ENCODE measurements at regions not wholly inside any gene's neighbourhood (a gene's known extent, or its start where the extent isn't known, plus 50 kb on each side); places are given as distances from the start of the nearest gene placed in this dataset.
"Not testable (repeated sequence)": the region's sequence is repeated elsewhere in the genome, so short reads cannot be mapped to it uniquely, and the experiment has no call there.

DNA sequence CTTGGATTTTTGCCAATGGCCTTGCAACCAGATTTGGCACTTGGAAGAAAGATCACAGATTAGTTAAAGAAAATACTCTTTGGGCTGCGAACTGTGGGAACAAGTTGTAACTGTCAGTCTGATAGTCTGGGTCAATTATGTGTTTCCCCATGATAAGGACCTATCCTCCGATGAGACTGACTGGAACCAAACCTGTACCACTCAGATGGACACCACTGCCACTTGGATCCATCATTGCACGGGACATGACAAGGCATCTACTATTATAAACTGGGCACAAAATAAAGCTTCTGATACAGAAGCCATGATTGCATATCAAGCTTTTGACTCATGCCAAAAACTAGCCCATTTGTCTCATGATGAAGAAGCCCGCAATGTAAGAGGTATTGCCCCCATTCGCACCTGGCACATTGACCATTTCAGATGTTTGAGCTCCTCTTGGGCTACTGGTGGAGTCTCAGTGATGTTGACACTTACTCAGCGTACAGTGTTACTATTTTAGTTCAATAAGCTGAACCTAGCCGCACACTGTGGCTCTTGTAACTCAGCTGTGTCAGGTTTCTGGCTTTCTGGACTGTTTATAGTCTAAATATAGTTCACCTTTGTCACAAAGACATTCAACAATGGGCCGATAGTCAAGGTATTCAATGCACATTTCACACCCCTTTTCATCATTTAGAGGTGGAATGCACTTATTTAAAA lies 179.8 kb upstream of the RBBP8 start:
- no peak for DNase-seq

DNA sequence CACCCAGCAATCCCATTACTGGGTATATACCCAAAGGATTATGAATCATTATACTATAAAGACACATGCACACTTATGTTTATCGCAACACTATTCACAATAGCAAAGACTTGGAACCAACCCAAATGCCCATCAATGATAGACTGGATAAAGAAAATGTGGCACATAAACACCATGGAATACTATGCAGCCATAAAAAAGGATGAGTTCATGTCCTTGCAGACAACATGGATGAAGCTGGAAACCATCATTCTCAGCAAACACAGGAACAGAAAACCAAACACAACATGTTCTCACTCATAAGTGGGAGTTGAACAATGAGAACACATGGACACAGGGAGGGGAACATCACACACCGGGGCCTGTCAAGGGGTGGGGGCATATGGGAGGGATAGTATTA lies 169.1 kb upstream of the RBBP8 start:
- not testable (repeated sequence) for DNase-seq

- DNase-seq: no peak
These were observed 167.2 kb upstream of the RBBP8 start for GRCh38 chr18:22765896-22766295.

- DNase-seq: no peak
These were observed 165.5 kb upstream of the RBBP8 start for GRCh38 chr18:22767653-22768052.

DNA sequence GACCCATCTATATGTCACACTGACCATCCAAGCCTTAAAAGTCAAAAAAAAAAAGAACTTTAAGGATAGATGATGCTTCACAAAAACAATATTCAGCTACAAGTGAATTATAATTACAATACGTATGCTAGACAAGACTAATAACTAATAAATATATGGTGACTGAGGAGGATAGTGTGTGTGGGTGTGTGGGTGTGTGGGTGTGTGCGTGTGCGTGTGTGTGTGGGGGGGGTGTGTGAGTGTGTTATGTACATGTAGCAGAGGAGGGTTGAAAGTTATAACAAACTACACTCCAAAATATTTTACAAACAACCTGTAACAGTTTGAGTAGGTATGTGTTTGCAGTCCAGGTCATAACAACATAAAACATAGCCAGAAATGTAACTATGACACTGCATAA lies 159.2 kb upstream of the RBBP8 start:
- DNase-seq: no peak

- no peak for DNase-seq
These were observed 154.1 kb upstream of the RBBP8 start for GRCh38 chr18:22778996-22779395.

DNA sequence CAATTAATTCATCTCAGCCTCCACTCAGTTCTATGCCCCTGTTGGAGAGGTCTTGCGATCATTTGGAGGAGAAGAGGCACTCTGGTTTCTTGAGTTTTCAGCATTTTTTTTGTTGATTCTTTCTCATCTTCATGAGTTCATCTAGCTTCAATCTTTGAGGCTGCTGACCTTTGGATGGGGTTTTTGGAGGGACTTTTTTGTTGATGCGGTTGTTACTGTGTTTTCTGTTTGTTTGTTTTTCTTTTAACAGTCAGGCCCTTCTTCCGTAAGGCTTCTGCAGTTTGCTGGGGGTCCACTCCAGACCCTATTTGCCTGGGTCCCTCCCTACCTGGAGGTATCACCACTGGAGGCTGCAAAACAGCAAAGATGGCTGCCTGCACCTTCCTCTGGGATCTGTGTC lies 149.9 kb upstream of the RBBP8 start:
- DNase-seq: no peak

GRCh38 chr18:22783662-22784076 lies 149.5 kb upstream of the RBBP8 start:
- DNase-seq: no peak

GRCh38 chr18:22789052-22789451 lies 144.1 kb upstream of the RBBP8 start:
- no peak for DNase-seq

GRCh38 chr18:22789600-22789999 lies 143.5 kb upstream of the RBBP8 start:
- DNase-seq: no peak

- DNase-seq: no peak
These were observed 142.4 kb upstream of the RBBP8 start for GRCh38 chr18:22790545-22791309.

DNA sequence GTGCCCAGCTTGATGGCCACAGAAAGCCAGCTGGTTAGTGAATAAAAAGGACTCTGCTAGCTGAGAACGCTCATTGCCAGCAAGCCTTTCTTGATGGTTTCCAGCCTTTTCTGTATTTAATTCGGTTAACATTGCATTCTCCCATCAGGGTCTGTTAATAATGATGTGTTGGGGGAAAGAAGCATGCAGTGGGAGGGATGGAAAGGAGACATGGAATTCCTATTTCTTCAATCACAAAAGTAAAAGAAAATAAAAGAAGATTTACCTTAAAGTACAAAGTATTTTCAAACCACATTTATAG lies 141.9 kb upstream of the RBBP8 start:
- no peak for DNase-seq

- no peak for DNase-seq
These were observed 137.0 kb upstream of the RBBP8 start for GRCh38 chr18:22796113-22796512.

- DNase-seq: no peak
These were observed 132.6 kb upstream of the RBBP8 start for GRCh38 chr18:22800551-22800951.

DNA sequence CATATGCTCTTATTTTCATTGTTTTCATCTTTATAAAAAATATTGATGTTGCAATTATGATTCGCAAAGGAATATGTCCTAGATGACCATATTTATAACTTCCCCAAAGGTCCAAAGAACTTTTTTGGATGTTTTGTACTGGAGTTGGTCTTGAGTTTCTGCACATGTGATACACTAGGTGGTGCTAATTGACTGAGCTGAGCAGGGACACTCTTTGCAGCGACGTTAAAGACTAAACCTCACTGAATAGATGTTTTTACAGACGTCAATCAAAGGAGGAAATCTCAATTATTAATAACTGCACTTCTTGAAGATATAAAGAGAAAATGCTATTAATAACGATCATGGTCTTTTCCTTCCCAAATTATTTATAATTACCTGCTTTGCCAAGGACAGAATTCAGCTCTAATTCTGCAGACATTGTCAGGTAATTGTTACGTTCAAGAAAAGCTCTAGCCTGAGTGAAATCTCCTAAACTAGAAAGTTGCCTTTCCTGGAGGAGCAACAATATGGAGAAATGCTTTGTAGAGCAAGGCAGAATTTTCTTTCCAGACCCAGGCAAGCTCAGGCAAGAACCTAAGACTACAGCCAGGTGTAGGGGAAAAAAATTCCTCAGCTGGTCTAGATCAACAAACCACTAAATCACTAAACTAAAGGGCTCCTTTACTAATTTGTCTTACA lies 119.3 kb upstream of the RBBP8 start:
- DNase-seq: no peak

DNA sequence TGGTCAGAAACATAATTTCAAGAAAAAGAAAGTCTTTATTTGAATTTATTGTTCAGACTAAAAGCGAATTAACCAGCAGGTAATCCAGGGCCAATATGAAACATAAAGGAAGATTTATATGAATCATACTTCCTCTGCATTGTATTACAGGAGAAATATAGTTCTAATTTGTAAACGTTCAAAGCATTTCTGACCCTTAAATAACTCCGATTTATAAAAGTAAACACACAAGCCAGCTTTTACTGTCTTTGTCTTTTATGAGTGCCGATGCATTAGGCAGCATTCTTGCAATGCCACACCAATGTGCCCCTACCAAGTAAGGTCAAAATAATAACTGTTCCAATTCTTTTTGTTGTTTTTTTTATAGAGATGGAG lies 118.8 kb upstream of the RBBP8 start:
- DNase-seq: no peak

DNA sequence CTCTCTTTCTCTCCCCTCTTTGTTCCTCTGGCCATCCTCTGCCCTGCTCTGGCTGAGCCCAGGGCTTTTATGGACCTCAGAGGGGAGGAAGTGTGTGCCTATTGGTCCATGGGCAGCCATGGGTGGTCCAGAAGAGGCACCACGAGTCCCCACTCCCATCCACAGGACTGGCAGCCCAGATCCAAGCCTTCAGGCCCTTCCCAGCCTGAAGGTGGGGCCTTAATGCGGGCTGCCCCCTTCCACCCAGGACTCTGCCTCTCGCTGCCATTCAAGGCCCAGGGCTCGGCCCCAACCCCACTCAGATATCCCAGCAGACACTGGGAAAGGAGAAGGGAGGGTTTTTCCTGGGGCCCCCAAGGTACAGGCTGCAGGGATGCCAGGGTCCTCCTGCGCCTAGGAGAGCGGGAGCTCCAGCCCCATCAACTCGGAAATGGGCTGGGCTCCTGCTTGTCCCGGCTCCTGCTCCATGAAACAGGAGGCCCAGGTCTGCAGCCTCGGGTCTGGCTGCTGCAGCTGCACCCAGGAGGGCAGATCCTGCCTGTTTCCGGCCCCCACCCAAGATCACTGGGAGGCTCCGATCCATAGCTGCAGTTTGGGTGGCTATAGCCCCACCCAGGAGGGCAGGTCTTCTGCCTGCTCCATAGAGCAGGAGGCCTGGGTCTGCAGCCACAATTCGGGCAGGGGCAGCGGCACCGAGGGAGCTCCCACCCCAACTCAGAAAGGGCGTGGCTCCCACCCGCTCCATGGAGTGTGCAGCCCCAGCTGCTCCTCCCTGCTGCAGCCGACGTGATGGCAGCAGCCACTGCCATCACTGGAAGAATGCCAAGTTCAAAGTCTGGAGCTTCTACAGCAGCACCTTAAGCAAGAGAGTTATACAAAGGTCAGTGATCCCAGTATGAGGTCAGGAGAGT lies 116.6 kb upstream of the RBBP8 start:
- no peak for DNase-seq

DNA sequence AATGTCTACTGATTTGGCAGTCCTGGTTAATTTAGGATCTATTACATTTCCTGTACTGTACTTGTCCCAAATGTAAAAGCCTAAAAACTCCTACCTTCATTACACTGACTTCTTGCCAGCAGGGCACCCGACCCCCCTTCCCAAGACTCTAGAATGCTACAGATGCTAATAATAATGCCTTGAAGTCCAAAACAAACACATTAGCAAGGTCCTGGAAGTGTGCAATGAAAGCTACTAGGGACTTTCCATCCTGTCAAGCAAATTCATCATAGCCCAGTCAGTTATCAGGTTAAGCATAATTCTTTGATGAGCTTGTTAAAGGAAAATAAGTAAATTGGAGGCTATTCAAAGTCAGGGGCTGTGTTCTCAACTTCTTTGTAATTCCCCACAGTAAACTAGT lies 115.3 kb upstream of the RBBP8 start:
- no peak for DNase-seq

- DNase-seq: peak; percentile 6
These were observed 111.1 kb upstream of the RBBP8 start for GRCh38 chr18:22822024-22822423.

- DNase-seq: no peak
These were observed 110.2 kb upstream of the RBBP8 start for GRCh38 chr18:22822841-22823508.

GRCh38 chr18:22826726-22827125 lies 106.4 kb upstream of the RBBP8 start:
- DNase-seq: no peak

- peak; percentile 3 for DNase-seq
These were observed 105.9 kb upstream of the RBBP8 start for GRCh38 chr18:22827216-22827615.

DNA sequence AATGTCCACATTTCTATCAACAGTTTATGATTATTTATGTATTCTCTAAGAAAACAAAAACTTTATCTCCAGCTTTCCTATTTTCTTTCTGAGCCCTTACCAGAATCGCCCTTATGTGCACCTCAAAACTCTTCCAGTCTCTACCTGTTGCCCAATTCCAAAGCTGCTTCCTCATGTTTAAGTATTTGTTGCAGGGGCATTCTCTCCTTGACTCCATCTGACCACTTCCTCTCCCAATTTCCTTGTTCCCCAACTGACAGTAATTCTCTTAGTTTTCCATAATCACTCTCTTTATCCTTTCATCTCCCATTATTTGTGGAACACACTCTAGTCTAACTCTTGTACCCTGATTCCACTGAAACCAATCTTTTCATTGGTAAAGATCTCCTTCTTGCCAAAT lies 105.4 kb upstream of the RBBP8 start:
- no peak for DNase-seq
